A673 (cell line): ENCODE measurements at regions not wholly inside any gene's neighbourhood (a gene's known extent, or its start where the extent isn't known, plus 50 kb on each side); places are given as distances from the start of the nearest gene placed in this dataset.
"Not testable (repeated sequence)": the region's sequence is repeated elsewhere in the genome, so short reads cannot be mapped to it uniquely, and the experiment has no call there.

Source experiments
- BruUV-seq: library from RNA; stranded (reverse); fragments of 400-500 nt; replicated peaks from 2 replicates; lab custom pipeline; 2021; lab: Mats Ljungman, UMichigan
- CTCF ChIA-PET: fragments of 300-600 bp; sonication (Branson Sonifier 250); formaldehyde crosslinking; loops from one replicate; lab custom pipeline; 2022; ENCODE audit warnings: antibody characterized with exemption; lab: Charles Lee
- POLR2A ChIA-PET: fragments of 300-600 bp; sonication (Branson Sonifier 250); formaldehyde crosslinking; loops from one replicate; lab custom pipeline; 2022; ENCODE audit warnings: antibody characterized with exemption; ENCODE audit not compliant: low non-redundant PET; lab: Charles Lee
- DNase-seq: peaks from one replicate; pipeline ENCODE4 v3.0.0-alpha.2; 2015; ENCODE audit warnings: low spot score
- H3K27ac ChIP-seq: fragments of 200-600 bp; sonication (generic); 2 replicates; pipeline ENCODE4 v1.5.1; 2016; ENCODE audit warnings: mixed run types, low read depth, mild to moderate bottlenecking, mixed read lengths, antibody characterized with exemption, low read length; ENCODE audit not compliant: poor library complexity, severe bottlenecking
- H3K27me3 ChIP-seq: fragments of 200-600 bp; sonication (generic); replicated peaks from 2 replicates; pipeline ENCODE4 v1.6.1; 2017; ENCODE audit warnings: mixed run types, low read depth, mild to moderate bottlenecking, mixed read lengths, antibody characterized with exemption, low read length; ENCODE audit not compliant: insufficient read depth, poor library complexity
- H3K36me3 ChIP-seq: fragments of 200-600 bp; sonication (generic); 2 replicates; pipeline ENCODE4 v1.6.1; 2016; ENCODE audit warnings: mixed run types, mild to moderate bottlenecking, mixed read lengths, antibody characterized with exemption, low read length; ENCODE audit not compliant: insufficient read depth, poor library complexity, severe bottlenecking
- H3K4me1 ChIP-seq: fragments of 200-600 bp; sonication (generic); 2 replicates; pipeline ENCODE4 v1.6.1; 2017; ENCODE audit warnings: mixed run types, mild to moderate bottlenecking, mixed read lengths, antibody characterized with exemption, low read length; ENCODE audit not compliant: insufficient read depth, poor library complexity, severe bottlenecking
- H3K4me3 ChIP-seq: fragments of 200-600 bp; sonication (generic); 2 replicates; pipeline ENCODE4 v1.5.1; 2016; ENCODE audit warnings: low read depth, mixed run types, mild to moderate bottlenecking, mixed read lengths, low read length; ENCODE audit not compliant: poor library complexity, severe bottlenecking
- H3K9me3 ChIP-seq: fragments of 200-600 bp; sonication (generic); 2 replicates; pipeline ENCODE4 v1.6.1; 2016; ENCODE audit warnings: mixed run types, low read depth, mild to moderate bottlenecking, mixed read lengths, antibody characterized with exemption, low read length; ENCODE audit not compliant: poor library complexity, severe bottlenecking
- EZH2 ChIP-seq: fragments of 200-600 bp; sonication (generic); IDR thresholded peaks from 2 replicates; pipeline ENCODE4 v1.6.1; 2017; ENCODE audit warnings: borderline replicate concordance, low read depth, mild to moderate bottlenecking, mixed read lengths, antibody characterized with exemption, low read length; ENCODE audit not compliant: poor library complexity, severe bottlenecking
- intact Hi-C: fragments of 100-400 bp; cut with micrococcal nuclease; formaldehyde crosslinking; loops from one replicate; pipeline ENCODE4 v1.10.0; 2022; ENCODE audit not compliant: unreplicated experiment
- TF ChIP-seq, protein P1 (sequence below): fragments of 300-800, 200-600 bp; sonication (generic); conservative IDR thresholded peaks from 2 replicates; pipeline ENCODE4 v1.5.1; 2017; ENCODE audit warnings: low read depth, mild to moderate bottlenecking, antibody characterized with exemption, low read length, moderate library complexity, mixed read lengths

DNA sequence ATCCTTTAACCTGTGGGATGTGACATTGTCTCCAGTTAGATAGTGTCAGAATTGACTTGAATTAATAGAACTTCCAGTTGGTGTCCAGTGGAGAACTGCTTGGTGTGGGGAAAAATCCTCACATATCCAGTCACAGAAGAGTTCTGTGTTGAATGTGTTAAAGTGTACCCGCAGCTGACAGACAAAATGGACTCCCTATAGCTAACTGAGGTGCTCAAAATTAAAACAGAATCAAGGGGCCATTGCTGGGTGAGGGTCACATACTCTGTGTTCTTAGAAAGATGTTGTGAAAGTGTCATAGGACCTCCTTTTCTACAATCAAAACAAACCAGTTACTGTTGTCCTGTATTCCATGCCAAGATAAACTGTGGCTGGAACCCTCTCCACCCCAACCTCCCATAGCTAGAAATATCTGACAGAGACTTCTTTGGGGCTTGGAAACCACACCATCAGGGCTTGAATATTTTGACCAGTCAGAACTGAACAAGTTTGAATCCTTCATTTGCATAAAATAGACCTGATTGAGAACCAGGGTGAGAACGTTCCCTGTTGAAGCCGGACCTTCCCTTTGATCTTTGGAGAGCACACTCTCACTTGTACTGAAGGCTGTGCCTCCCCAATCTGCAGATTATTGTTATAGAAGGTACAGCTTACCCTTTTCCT, 164.0 kb upstream of the ZNF608 start:
- ChIA-PET POLR2A (no interaction called here), CTCF (no interaction called here)
- no peaks in the 10 kb centered on the region for H3K9me3 ChIP-seq
- no TSS peak for BruUV-seq
- no peak overlapping the region for H3K27ac ChIP-seq
- no peaks in the 10 kb centered on the region for H3K36me3 ChIP-seq
- intact Hi-C loops, result no loop called here
- no peak overlapping the region for H3K4me3 ChIP-seq
- no peak for DNase-seq
- no peaks in the 10 kb centered on the region for H3K27me3 ChIP-seq
- H3K4me1 ChIP-seq, result peaks cover 41% of the 10 kb centered on the region
- TF ChIP-seq, protein P1, sequence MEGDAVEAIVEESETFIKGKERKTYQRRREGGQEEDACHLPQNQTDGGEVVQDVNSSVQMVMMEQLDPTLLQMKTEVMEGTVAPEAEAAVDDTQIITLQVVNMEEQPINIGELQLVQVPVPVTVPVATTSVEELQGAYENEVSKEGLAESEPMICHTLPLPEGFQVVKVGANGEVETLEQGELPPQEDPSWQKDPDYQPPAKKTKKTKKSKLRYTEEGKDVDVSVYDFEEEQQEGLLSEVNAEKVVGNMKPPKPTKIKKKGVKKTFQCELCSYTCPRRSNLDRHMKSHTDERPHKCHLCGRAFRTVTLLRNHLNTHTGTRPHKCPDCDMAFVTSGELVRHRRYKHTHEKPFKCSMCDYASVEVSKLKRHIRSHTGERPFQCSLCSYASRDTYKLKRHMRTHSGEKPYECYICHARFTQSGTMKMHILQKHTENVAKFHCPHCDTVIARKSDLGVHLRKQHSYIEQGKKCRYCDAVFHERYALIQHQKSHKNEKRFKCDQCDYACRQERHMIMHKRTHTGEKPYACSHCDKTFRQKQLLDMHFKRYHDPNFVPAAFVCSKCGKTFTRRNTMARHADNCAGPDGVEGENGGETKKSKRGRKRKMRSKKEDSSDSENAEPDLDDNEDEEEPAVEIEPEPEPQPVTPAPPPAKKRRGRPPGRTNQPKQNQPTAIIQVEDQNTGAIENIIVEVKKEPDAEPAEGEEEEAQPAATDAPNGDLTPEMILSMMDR, result no peak

DNA sequence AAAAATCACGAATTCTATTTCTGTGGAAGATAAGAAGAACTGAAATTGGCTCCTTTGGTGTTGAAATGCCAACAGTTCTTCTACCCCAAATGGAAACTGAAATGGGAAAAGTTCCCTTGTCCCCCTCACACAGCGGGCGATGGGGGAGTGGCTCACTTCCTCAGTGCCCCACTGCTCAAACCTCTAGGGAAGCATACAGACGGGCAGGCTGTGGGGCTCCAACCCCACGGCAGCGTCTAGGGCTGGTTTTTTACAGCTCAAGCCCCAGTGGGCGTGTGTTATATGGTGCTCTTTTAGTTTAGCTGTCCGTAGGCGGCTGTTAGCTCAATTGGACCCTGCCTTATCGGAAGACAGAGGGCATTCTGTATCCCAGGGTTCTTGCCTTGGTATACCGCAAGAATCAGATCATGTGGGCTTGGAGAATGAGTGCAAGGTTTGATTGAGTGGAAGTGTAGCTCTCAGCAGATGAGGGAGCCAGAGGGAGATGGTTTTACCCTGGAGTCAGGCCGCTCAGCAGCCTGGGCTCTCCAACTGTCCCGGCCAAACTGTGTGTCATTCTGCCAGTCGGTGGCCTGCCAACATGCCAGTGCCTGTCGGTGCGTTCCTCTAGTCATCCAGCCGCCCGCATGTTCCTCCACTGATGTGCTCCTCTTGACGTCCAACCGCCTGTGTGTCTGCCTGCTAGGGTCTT, 166.3 kb upstream of the ZNF608 start:
- no TSS peak for BruUV-seq
- intact Hi-C loops, result no loop called here
- Histone ChIP-seq H3K4me3 (no peak overlapping the region), H3K9me3 (no peaks in the 10 kb centered on the region), H3K27ac (no peak overlapping the region), H3K27me3 (no peaks in the 10 kb centered on the region), H3K36me3 (no peaks in the 10 kb centered on the region), H3K4me1 (peaks cover 23% of the 10 kb centered on the region)
- ChIA-PET POLR2A (no interaction called here), CTCF (no interaction called here)
- no peak for DNase-seq
- TF ChIP-seq EZH2, result no peak
- TF ChIP-seq, protein P1, result no peak

DNA sequence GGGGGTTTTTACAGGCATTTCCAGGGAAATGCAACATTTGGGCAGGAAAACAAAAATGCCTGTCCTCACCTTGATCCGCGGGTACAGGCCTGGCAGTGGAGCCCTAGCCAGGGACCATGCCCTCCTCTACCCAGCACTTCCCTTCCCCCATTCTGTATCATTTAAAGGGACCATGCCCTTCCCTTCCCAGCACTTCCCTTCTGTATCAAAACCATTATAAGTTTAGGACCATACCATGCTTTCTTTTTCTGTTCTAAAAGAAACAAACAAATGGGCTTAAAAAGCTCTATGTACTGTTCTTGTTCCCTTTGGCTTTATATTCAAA, 166.9 kb upstream of the ZNF608 start:
- Histone ChIP-seq H3K4me1 (peaks cover 19% of the 10 kb centered on the region), H3K9me3 (no peaks in the 10 kb centered on the region), H3K4me3 (no peak overlapping the region), H3K27ac (no peak overlapping the region), H3K27me3 (no peaks in the 10 kb centered on the region), H3K36me3 (no peaks in the 10 kb centered on the region)
- TF ChIP-seq EZH2, result no peak
- TF ChIP-seq, protein P1, result no peak
- ChIA-PET CTCF (no interaction called here), POLR2A (no interaction called here)
- BruUV-seq, result no TSS peak
- intact Hi-C loops, result no loop called here
- no peak for DNase-seq

DNA sequence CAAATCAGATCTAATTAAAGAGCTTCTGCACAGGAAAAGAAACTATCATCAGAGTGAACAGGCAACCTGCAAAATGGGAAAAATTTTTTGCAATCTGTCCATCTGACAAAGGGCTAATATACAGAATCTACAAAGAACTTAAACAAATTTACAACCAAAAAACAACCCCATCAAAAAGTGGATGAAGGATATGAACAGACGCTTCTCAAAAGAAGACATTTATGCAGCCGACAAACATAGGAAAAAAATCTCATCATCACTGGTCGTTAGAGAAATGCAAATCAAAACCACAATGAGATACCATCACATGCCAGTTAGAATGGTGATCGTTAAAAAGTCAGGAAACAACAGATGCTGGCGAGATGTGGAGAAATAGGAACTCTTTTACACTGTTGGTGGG, 169.9 kb upstream of the ZNF608 start:
- H3K4me1 ChIP-seq, BruUV-seq, POLR2A ChIA-PET, H3K36me3 ChIP-seq, H3K27ac ChIP-seq, CTCF ChIA-PET, H3K4me3 ChIP-seq, H3K27me3 ChIP-seq, H3K9me3 ChIP-seq, intact Hi-C loops, DNase-seq: not testable (repeated sequence)
